ENCODE measurements at regions not wholly inside any gene's neighbourhood (a gene's known extent, or its start where the extent isn't known, plus 50 kb on each side); places are given as distances from the start of the nearest gene placed in this dataset.

DNA sequence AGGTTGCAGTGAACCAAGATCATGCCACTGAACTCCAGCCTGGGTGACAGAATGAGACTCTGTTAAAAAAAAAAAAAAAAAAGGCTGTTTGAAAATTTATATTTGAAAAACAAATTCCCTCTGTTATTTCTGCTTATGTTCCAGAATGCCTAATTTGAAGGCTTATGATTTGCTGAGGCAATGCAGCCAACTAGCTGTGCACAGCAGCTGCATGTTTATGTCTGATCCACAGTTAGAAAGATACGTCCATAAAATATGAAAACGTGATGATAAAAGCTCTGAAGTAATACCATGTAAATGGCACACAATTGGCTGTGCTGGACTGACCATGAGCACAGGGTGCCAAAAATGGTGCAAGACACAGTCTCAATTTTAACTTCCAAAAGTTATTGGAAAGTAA is 453.2 kb downstream of the TUSC1 start:
- TF ChIP-seq, protein P1, sequence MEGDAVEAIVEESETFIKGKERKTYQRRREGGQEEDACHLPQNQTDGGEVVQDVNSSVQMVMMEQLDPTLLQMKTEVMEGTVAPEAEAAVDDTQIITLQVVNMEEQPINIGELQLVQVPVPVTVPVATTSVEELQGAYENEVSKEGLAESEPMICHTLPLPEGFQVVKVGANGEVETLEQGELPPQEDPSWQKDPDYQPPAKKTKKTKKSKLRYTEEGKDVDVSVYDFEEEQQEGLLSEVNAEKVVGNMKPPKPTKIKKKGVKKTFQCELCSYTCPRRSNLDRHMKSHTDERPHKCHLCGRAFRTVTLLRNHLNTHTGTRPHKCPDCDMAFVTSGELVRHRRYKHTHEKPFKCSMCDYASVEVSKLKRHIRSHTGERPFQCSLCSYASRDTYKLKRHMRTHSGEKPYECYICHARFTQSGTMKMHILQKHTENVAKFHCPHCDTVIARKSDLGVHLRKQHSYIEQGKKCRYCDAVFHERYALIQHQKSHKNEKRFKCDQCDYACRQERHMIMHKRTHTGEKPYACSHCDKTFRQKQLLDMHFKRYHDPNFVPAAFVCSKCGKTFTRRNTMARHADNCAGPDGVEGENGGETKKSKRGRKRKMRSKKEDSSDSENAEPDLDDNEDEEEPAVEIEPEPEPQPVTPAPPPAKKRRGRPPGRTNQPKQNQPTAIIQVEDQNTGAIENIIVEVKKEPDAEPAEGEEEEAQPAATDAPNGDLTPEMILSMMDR (IDR thresholded peaks at IDR 0.05; ENCODE audit: control insufficient read depth, extremely low read depth, insufficient read depth), result no peak

DNA sequence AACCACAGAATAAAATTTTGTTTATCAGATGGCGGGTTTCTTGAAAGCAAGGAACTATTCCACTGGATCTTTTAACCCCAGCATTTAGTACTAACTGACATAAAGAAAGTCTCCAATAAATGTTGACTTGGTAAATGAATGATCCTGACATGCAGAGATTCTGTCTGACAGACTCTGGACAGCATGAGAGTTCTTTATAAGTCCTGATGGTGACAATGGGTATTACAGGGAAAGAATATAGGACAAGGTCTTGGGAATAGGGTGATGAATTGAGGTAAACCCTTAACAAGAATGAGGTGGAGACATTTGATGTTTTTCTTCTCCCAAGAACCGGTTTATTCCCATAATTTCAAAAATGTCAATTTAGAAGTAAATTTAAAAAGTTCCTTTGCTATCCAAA is 453.9 kb downstream of the TUSC1 start:
- no peak overlapping the region for H3K4me3 ChIP-seq (ENCODE audit: low read depth, low read length)
- TF ChIP-seq, protein P1 (IDR thresholded peaks at IDR 0.05; ENCODE audit: control insufficient read depth, extremely low read depth, insufficient read depth), result no peak
- DNase-seq (ENCODE audit: low read depth), result no peak

More for the DNA sequence above, 453.2 kb downstream of the TUSC1 start:
- H3K4me3 ChIP-seq (ENCODE audit: low read depth, low read length), result no peak overlapping the region
- DNase-seq (ENCODE audit: low read depth), result no peak

DNA sequence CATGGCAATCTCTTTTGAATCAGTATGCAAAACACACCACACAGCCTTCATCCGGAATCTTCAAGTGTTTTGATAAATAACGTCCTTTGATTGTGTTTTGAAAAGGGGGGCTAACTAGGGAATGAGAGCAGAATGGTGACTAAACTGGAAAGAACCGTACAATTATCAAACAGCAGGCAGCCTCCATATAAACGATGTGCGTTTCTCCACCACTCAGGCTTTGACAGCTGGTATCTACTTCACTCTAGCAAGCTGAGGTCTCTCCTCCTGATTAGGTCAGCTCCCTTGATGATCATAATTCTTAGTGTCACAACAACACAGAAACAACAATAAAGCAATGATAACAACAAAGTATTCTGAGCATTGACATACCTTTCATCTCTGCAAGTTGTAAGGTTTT is 465.9 kb downstream of the TUSC1 start:
- H3K4me3 ChIP-seq (ENCODE audit: low read depth, low read length), result no peak overlapping the region
- TF ChIP-seq, protein P1 (IDR thresholded peaks at IDR 0.05; ENCODE audit: control insufficient read depth, extremely low read depth, insufficient read depth), result no peak
- no peak for DNase-seq (ENCODE audit: low read depth)

DNA sequence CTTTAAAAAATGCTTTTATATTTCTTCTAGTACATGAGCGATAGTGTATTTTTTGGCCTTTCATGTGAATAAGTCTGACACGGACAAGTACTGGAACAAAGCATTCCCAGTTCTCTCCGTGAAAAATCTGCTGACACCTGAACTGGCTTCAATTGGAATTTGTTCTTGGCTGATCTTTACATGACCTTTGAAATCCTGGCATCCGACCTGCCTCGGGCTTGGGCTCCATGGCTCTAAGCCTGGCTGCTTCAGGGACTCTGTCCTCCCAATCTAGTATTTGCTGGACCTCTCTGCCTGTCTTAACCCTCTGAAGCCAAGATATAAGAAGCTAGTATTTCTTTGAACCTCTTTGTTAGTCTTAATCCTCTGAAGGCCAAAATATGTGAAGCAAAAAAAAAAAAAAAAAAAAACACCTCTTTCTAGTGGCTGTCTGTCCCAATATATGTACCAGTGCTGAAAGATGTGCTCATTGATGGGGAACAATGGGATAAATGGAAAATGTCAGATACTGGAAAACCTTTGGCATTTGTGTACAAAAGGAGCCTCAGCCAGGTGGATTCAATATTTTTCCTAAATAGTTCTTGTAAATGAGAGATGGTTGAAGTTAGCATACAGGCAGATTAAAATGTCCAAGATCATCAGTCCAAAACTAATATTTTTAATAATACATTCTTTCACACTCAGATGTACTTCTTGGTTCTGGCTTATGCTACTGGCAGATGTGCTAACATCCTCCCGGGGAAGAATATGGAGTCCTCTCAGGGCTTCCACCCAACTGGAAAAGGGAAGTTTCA is 470.6 kb downstream of the TUSC1 start:
- TF ChIP-seq, protein P1 (IDR thresholded peaks at IDR 0.05; ENCODE audit: control insufficient read depth, extremely low read depth, insufficient read depth), result no peak
- H3K4me3 ChIP-seq (ENCODE audit: low read depth, low read length), result no peak overlapping the region
- DNase-seq (ENCODE audit: low read depth), result no peak

DNA sequence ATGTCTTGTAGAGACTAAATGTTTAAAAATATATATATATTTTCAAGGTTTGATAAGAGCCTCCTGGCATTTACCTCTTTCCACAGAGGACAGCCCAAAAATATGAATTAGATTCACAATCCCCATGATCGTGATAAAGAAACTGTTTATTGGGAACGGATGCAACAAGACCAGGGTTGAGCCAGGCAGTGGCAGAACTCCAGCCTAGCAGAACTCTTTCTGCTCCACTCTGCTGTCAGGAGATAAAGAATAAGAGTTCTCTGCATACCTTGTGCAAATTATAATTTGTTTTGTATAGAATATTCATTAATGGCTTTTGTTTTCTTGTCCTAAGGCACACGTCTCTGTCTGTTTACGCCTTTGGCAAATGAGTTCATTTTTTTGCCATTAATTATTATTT is 472.2 kb downstream of the TUSC1 start:
- TF ChIP-seq, protein P1 (IDR thresholded peaks at IDR 0.05; ENCODE audit: control insufficient read depth, extremely low read depth, insufficient read depth), result no peak
- no peak overlapping the region for H3K4me3 ChIP-seq (ENCODE audit: low read depth, low read length)

DNA sequence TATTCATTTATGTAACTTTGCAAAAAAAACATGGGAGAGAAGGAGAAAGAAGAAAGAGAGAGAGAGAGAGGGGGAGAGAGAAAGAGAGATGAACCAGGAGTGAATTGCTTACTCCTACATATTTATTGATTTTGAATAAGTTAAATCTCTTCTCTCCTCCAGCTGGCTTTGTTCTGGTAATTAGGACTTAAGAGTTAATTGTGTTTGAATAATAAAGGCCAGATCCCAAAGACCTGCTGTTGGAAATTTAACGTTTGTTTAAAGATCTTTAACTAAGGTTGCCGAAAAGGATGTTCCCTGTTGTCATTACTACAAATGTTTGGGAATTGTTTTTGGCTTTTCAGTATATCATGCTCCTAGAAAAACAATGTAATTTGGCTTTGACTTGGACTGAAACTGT is 473.0 kb downstream of the TUSC1 start:
- H3K4me3 ChIP-seq (ENCODE audit: low read depth, low read length), result no peak overlapping the region
- no peak for DNase-seq (ENCODE audit: low read depth)
- TF ChIP-seq, protein P1 (IDR thresholded peaks at IDR 0.05; ENCODE audit: control insufficient read depth, extremely low read depth, insufficient read depth), result no peak

More for the DNA sequence above, 472.2 kb downstream of the TUSC1 start:
- no peak for DNase-seq (ENCODE audit: low read depth)

DNA sequence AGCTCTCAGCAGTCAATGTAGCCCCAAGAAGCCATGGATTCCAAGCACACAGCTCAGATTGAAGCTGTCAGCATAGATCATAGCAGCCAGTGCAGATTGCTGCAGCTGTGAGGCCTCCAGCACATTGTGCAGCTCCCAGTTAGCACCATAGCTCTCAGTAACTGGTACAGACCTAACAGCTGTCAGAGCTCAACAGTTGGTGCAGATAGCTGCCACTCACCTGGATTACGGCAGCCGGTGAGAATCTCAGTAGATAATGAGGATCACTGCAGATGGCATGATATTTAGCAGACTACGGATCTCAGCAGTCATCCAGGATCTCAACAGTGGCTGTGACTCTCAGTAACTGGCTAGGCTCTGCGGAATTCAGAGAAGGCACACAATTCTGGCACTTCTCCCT is 500.4 kb downstream of the TUSC1 start:
- no peak for DNase-seq (ENCODE audit: low read depth)
- TF ChIP-seq, protein P1 (IDR thresholded peaks at IDR 0.05; ENCODE audit: control insufficient read depth, extremely low read depth, insufficient read depth), result no peak
- no peak overlapping the region for H3K4me3 ChIP-seq (ENCODE audit: low read depth, low read length)

Data from LNCaP clone FGC (cell line).